ENCODE measurements at regions not wholly inside any gene's neighbourhood (a gene's known extent, or its start where the extent isn't known, plus 50 kb on each side); places are given as distances from the start of the nearest gene placed in this dataset.
A peak's percentile ranks its signal among the peaks of the same experiment; 100 is the strongest.

DNA sequence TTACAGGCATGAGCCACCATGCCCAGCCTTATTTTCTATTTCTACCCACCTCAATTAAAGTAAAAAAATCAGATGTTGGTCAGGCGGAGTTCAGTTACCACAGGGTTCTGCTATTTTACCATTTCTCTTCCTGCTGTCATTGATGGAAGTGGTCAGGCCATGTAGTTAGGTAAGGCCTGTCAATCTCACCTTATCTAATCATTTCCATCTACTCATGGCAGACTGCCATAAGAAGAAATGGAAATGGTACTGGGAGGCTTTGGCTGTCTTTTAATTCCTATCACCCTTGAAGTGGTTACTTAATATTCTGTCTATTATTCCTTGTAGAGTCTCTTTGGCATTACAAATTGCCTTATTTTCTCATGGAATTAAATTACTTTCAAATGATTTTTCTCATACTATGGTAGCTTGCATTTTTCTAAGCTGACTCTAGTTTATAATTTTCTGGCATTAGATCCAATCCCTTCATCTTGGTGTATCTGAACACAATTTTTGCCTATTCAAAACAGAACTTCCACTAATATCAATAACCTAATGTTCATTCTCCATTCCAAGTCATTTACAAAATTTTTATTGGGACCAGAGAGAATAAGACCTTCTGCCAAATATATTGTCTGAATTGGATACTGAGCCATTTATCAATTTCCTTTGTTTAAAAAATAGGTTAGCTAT lies 198.7 kb downstream of the DACT1 start:
- TF ChIP-seq, protein P1, sequence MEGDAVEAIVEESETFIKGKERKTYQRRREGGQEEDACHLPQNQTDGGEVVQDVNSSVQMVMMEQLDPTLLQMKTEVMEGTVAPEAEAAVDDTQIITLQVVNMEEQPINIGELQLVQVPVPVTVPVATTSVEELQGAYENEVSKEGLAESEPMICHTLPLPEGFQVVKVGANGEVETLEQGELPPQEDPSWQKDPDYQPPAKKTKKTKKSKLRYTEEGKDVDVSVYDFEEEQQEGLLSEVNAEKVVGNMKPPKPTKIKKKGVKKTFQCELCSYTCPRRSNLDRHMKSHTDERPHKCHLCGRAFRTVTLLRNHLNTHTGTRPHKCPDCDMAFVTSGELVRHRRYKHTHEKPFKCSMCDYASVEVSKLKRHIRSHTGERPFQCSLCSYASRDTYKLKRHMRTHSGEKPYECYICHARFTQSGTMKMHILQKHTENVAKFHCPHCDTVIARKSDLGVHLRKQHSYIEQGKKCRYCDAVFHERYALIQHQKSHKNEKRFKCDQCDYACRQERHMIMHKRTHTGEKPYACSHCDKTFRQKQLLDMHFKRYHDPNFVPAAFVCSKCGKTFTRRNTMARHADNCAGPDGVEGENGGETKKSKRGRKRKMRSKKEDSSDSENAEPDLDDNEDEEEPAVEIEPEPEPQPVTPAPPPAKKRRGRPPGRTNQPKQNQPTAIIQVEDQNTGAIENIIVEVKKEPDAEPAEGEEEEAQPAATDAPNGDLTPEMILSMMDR (IDR thresholded peaks at IDR 0.05) = no peak
- intact Hi-C loops (cut with DNase I, micrococcal nuclease) = no loop called here
- Histone ChIP-seq H3K4me3 (no peak overlapping the region), H3K9me3 (no peaks in the 10 kb centered on the region), H3K36me3 (ENCODE audit: low read depth) (no peaks in the 10 kb centered on the region), H3K4me1 (ENCODE audit: low read depth) (no peaks in the 10 kb centered on the region)
- DNase-seq (no peak), ATAC-seq (peak; percentile 33)

GRCh38 chr14:58839233-58839632 lies 201.5 kb downstream of the DACT1 start:
- intact Hi-C loops (cut with DNase I, micrococcal nuclease) = no loop called here
- no peak for ATAC-seq
- Histone ChIP-seq H3K9me3 (no peaks in the 10 kb centered on the region), H3K36me3 (ENCODE audit: low read depth) (no peaks in the 10 kb centered on the region), H3K4me3 (no peak overlapping the region), H3K4me1 (ENCODE audit: low read depth) (no peaks in the 10 kb centered on the region)
- TF ChIP-seq, protein P1 (IDR thresholded peaks at IDR 0.05) = no peak
- DNase-seq = no peak

DNA sequence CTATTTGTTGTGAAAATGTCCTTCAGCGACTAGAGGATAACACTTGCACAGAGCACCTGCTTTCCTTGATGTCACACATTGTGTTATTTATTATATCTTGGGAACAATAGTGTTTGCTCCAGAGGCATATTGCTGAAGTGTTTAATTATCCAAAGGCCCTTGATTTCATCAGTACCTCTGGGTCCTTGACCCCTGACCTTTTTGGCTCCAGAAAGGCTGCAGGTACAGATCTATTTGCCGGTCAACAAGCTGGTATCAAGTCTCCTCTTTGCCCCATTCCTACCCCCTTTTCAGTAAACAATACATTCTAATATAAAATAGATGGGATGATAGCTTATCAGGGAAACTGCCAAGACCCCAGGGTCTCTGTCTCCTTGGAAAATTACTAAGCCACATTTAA lies 206.8 kb downstream of the DACT1 start:
- no peaks in the 10 kb centered on the region for H3K9me3 ChIP-seq
- intact Hi-C loops (cut with DNase I, micrococcal nuclease) = no loop called here
- ATAC-seq (no peak), DNase-seq (no peak)
- H3K4me3 ChIP-seq = no peak overlapping the region
- TF ChIP-seq, protein P1 (IDR thresholded peaks at IDR 0.05) = no peak
- H3K36me3 ChIP-seq (ENCODE audit: low read depth) = no peaks in the 10 kb centered on the region
- H3K4me1 ChIP-seq (ENCODE audit: low read depth) = no peaks in the 10 kb centered on the region

- ATAC-seq (no peak), DNase-seq (no peak)
- TF ChIP-seq, protein P1 (IDR thresholded peaks at IDR 0.05) = no peak
- intact Hi-C loops (cut with DNase I, micrococcal nuclease) = no loop called here
- H3K4me3 ChIP-seq = no peak overlapping the region
- no peaks in the 10 kb centered on the region for H3K9me3 ChIP-seq
- H3K36me3 ChIP-seq (ENCODE audit: low read depth) = no peaks in the 10 kb centered on the region
- H3K4me1 ChIP-seq (ENCODE audit: low read depth) = no peaks in the 10 kb centered on the region
Measured at GRCh38 chr14:58846682-58847465, 209.1 kb downstream of the DACT1 start.

DNA sequence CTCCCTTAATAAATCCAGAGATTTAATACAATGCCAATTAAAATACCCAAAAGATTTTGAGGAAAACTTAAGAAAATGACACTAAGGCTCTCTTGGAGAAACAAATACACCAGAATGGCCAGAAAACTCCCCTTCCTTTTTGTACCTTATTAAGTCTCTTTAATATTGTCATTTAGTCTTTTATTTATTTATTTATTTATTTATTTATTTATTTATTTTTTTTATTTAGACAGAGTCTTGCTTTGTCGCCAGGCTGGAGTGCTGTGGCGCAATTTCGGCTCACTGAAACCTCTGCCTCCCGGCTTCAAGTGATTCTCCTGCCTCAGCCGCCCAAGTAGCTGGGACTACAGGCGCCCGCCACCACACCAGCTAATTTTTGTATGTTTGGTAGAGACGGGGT lies 210.6 kb downstream of the DACT1 start:
- DNase-seq (peak in 1 of 3 donors; percentile 28), ATAC-seq (no peak)
- TF ChIP-seq, protein P1 (IDR thresholded peaks at IDR 0.05) = no peak
- Histone ChIP-seq H3K9me3 (no peaks in the 10 kb centered on the region), H3K4me1 (ENCODE audit: low read depth) (no peaks in the 10 kb centered on the region), H3K36me3 (ENCODE audit: low read depth) (no peaks in the 10 kb centered on the region), H3K4me3 (no peak overlapping the region)
- intact Hi-C loops (cut with DNase I, micrococcal nuclease) = no loop called here

All from mucosa of descending colon (tissue), 3 donors.